ENCODE measurements at regions not wholly inside any gene's neighbourhood (a gene's known extent, or its start where the extent isn't known, plus 50 kb on each side); places are given as distances from the start of the nearest gene placed in this dataset.

GRCh38 chrX:131938749-131939148, 84.4 kb upstream of the STK26 start:
- TF ChIP-seq EZH2 (IDR thresholded peaks at IDR 0.05; ENCODE audit: borderline replicate concordance, low read depth, low read length, poor library complexity, severe bottlenecking) (no peak), CTCF (conservative IDR thresholded peaks at IDR 0.05; ENCODE audit: low read depth, low read length) (no peak)
